Endothelial cell of umbilical vein (primary cell): ENCODE measurements at regions not wholly inside any gene's neighbourhood (a gene's known extent, or its start where the extent isn't known, plus 50 kb on each side); places are given as distances from the start of the nearest gene placed in this dataset.

Source experiments
- BruUV-seq: library from RNA; stranded (reverse); fragments of 400-500 nt; replicated peaks from 2 replicates; lab custom pipeline; 2021; lab: Mats Ljungman, UMichigan
- CTCF ChIA-PET: fragments of 300-600, 350-600 bp; sonication (Branson Sonifier 250); formaldehyde crosslinking; loops from one replicate; lab custom pipeline; 2021; ENCODE audit warnings: antibody characterized with exemption, inconsistent platforms; lab: Charles Lee
- POLR2A ChIA-PET: fragments of 300-600, 350-600 bp; sonication (Branson Sonifier 250); formaldehyde crosslinking; loops from one replicate; lab custom pipeline; 2021; ENCODE audit warnings: antibody characterized with exemption, inconsistent platforms; lab: Charles Lee
- DNase-seq: peaks from one replicate; pipeline ENCODE4 v3.0.0-alpha.2; 2011; ENCODE audit warnings: low read depth, low spot score
- FAIRE-seq: peaks from 2 replicates; lab custom pipeline; 2011; peaks lifted over from hg19 to GRCh38; lab: Jason Lieb, UNC
- H2AFZ ChIP-seq: 2 replicates; pipeline ENCODE4 v1.6.0; 2012; ENCODE audit warnings: low read depth, low read length, control low read depth, inconsistent platforms
- H3K27ac ChIP-seq: 2 replicates; pipeline ENCODE4 v1.5.1; 2011; ENCODE audit warnings: low read depth, mild to moderate bottlenecking, control low read depth, low read length, moderate library complexity; ENCODE audit not compliant: insufficient read depth
- H3K27me3 ChIP-seq, 2 experiments: 2 replicates each; pipeline versions ENCODE4 v1.6.0 to v1.6.1; 2011; ENCODE audit warnings: low read length in 2 of 2, mixed read lengths in 1 of 2; ENCODE audit not compliant: control insufficient read depth in 2 of 2, insufficient read depth in 2 of 2
- H3K36me3 ChIP-seq, 2 experiments: 2 replicates in 1 of 2; 3 replicates in 1 of 2; pipeline ENCODE4 v1.5.1; 2011; ENCODE audit warnings: low read length in 2 of 2, mild to moderate bottlenecking in 1 of 2, moderate library complexity in 1 of 2; ENCODE audit not compliant: control insufficient read depth in 2 of 2, insufficient read depth in 2 of 2; ENCODE audit errors: extremely low read depth in 1 of 2
- H3K4me1 ChIP-seq: 3 replicates; pipeline ENCODE4 v1.5.1; 2011; ENCODE audit warnings: mild to moderate bottlenecking, low read length; ENCODE audit not compliant: control insufficient read depth, insufficient read depth; ENCODE audit errors: extremely low read depth
- H3K4me2 ChIP-seq: 2 replicates; pipeline ENCODE4 v1.6.1; 2011; ENCODE audit warnings: low read length, control low read depth, mixed read lengths; ENCODE audit not compliant: insufficient read depth
- H3K4me3 ChIP-seq, 3 experiments: fragments of 200-600 bp in 1 of 3; sonication (generic), shearing (Covaris generic) in 1 of 3; replicated peaks in 1 of 3; 2 replicates each; pipeline ENCODE4 v1.5.1; 2011 to 2016; ENCODE audit warnings: control low read depth in 3 of 3, low read length in 3 of 3, mild to moderate bottlenecking in 2 of 3, inconsistent platforms in 1 of 3, low read depth in 1 of 3, moderate library complexity in 1 of 3; ENCODE audit not compliant: insufficient read depth in 1 of 3
- H3K79me2 ChIP-seq: 2 replicates; pipeline ENCODE4 v1.6.0; 2012; ENCODE audit warnings: low read length, inconsistent platforms; ENCODE audit not compliant: control insufficient read depth, insufficient read depth
- H3K9ac ChIP-seq: replicated peaks from 2 replicates; pipeline ENCODE3; 2011; ENCODE audit warnings: low read length, control low read depth; ENCODE audit not compliant: insufficient read depth; ENCODE audit errors: extremely low read depth
- H3K9me1 ChIP-seq: replicated peaks from 3 replicates; pipeline ENCODE4 v1.6.0; 2011; ENCODE audit warnings: mild to moderate bottlenecking, low read length; ENCODE audit not compliant: control insufficient read depth, insufficient read depth; ENCODE audit errors: extremely low read depth
- H3K9me3 ChIP-seq: replicated peaks from 2 replicates; pipeline ENCODE4 v1.5.1; 2012; ENCODE audit warnings: low read length, inconsistent platforms; ENCODE audit not compliant: control insufficient read depth, insufficient read depth
- H4K20me1 ChIP-seq: replicated peaks from 2 replicates; pipeline ENCODE3; 2011; ENCODE audit warnings: mild to moderate bottlenecking, low read length; ENCODE audit not compliant: control insufficient read depth, insufficient read depth; ENCODE audit errors: extremely low read depth
- CTCF ChIP-seq, 2 donors: IDR thresholded peaks; 1 replicate in 1 of 2; 2 replicates in 1 of 2; pipeline ENCODE4 v1.5.1; 2011; ENCODE audit warnings: low read length in 2 of 2, mild to moderate bottlenecking in 2 of 2, moderate library complexity in 2 of 2, control low read depth in 1 of 2, inconsistent platforms in 1 of 2, low read depth in 1 of 2; ENCODE audit not compliant: insufficient read depth in 1 of 2; ENCODE audit errors: extremely low read depth in 1 of 2
- EZH2 ChIP-seq: IDR thresholded peaks from 2 replicates; pipeline ENCODE4 v1.6.1; 2012; ENCODE audit warnings: borderline replicate concordance, low read depth, mild to moderate bottlenecking, moderate library complexity, low read length, inconsistent platforms; ENCODE audit not compliant: severe bottlenecking
- FOS ChIP-seq: IDR thresholded peaks from 2 replicates; pipeline ENCODE4 v1.6.1; 2011; ENCODE audit warnings: mild to moderate bottlenecking, low read length, moderate library complexity, borderline replicate concordance; ENCODE audit not compliant: insufficient read depth
- GATA2 ChIP-seq: IDR thresholded peaks from 2 replicates; pipeline ENCODE4 v1.7.0; 2011; ENCODE audit warnings: low read depth, mild to moderate bottlenecking, moderate library complexity, mixed read lengths, low read length; ENCODE audit not compliant: insufficient read length, insufficient read depth
- JUN ChIP-seq: IDR thresholded peaks from 2 replicates; pipeline ENCODE4 v1.6.1; 2011; ENCODE audit warnings: borderline replicate concordance, low read depth; ENCODE audit not compliant: insufficient read length, insufficient read depth
- MYC ChIP-seq: IDR thresholded peaks from one replicate; pipeline ENCODE4 v1.6.1; 2011; ENCODE audit warnings: mild to moderate bottlenecking, low read depth, low read length
- POLR2A ChIP-seq: IDR thresholded peaks from 2 replicates; pipeline ENCODE4 v1.6.1; 2012; ENCODE audit warnings: low read depth, mild to moderate bottlenecking, control low read depth, low read length
- POLR2AphosphoS5 ChIP-seq: IDR thresholded peaks from 2 replicates; pipeline ENCODE4 v1.6.1; 2012; ENCODE audit warnings: low read depth, mild to moderate bottlenecking, control low read depth, low read length, moderate library complexity; ENCODE audit not compliant: insufficient read depth
- dilution Hi-C: fragments of 300-500 bp; cut with MboI; formaldehyde crosslinking; loops from one replicate; pipeline ENCODE4 v1.15.0; 2019; ENCODE audit warnings: low sequenced_read_pairs; ENCODE audit not compliant: extremely low pct_ligation_motif_present
- intact Hi-C: fragments of 100-400 bp; cut with micrococcal nuclease; formaldehyde crosslinking; loops from one replicate; pipeline ENCODE4 v1.10.0; 2022
- TF ChIP-seq, protein P1 (sequence below): IDR thresholded peaks from 2 replicates; pipeline ENCODE4 v1.6.1; 2011; ENCODE audit not compliant: insufficient read depth, insufficient read length

- no TSS peak for BruUV-seq
- intact Hi-C loops = no loop called here
These were observed 513.5 kb upstream of the NR3C2 start for GRCh38 chr4:148955564-148956297.

DNA sequence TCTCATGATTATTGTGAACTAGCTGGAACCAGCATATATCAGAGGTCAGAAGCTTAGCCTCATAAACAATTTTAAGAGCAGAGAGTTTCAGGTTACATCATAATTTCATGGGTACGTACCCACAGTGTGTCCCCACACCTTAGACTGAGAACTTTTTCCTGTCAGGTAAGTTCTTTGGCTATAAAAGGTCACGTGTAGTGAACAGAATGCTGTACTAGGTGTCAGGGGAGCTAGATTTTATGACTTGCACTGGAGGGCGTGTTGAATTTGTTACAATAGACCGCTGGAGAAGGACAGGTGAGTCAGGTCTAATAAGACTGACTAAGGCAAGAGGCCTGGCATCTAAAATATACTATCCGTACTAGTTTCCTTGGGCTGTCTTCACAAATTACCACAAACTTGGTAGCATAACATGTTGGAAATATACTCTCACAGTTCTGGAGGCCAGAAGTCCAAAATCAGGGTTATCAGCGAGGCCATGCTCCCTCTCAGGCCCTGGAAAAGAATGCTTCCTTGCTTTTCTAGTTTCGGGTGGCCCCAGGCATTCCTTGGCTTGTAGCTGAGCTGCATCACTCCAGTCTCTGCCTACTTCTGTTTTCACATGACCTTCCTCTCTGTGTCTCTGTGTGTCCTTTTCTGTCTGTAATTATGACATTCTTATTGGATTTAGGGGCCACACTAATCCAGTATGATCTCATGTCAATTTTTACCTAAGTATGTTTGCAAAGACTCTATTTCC is 512.0 kb upstream of the NR3C2 start:
- H3K27ac ChIP-seq = no peak overlapping the region
- FAIRE-seq = no peak
- dilution Hi-C loops (no loop called here), intact Hi-C loops (no loop called here)
- H3K9ac ChIP-seq = no peak overlapping the region
- H3K27me3 ChIP-seq = no peaks in the 10 kb centered on the region
- ChIA-PET CTCF (no interaction called here), POLR2A (no interaction called here)
- H3K36me3 ChIP-seq = no peaks in the 10 kb centered on the region
- TF ChIP-seq EZH2 (no peak), FOS (no peak), MYC (no peak), CTCF (IDR thresholded peaks at IDR 0.05; ENCODE audit: extremely low read depth in 1 of 2, insufficient read depth in 1 of 2, low read depth in 1 of 2, low read length in 2 of 2) (no peak), POLR2A (no peak), POLR2AphosphoS5 (no peak), JUN (no peak), GATA2 (no peak)
- TF ChIP-seq, protein P1, sequence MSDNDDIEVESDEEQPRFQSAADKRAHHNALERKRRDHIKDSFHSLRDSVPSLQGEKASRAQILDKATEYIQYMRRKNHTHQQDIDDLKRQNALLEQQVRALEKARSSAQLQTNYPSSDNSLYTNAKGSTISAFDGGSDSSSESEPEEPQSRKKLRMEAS = no peak
- no peaks in the 10 kb centered on the region for H3K9me3 ChIP-seq
- no peak for DNase-seq
- no peaks in the 10 kb centered on the region for H3K79me2 ChIP-seq
- no peak overlapping the region for H3K4me3 ChIP-seq
- no TSS peak for BruUV-seq
- no peak overlapping the region for H2AFZ ChIP-seq
- no peaks in the 10 kb centered on the region for H4K20me1 ChIP-seq
- H3K4me1 ChIP-seq = no peaks in the 10 kb centered on the region
- no peak overlapping the region for H3K4me2 ChIP-seq
- H3K9me1 ChIP-seq = no peaks in the 10 kb centered on the region

More at GRCh38 chr4:148955564-148956297, 513.5 kb upstream of the NR3C2 start:
- Histone ChIP-seq H3K36me3 (no peaks in the 10 kb centered on the region), H3K9me1 (no peaks in the 10 kb centered on the region), H3K27ac (no peak overlapping the region), H3K27me3 (no peaks in the 10 kb centered on the region), H3K9ac (no peak overlapping the region), H3K4me2 (no peak overlapping the region), H3K4me3 (no peak overlapping the region), H3K4me1 (no peaks in the 10 kb centered on the region), H4K20me1 (no peaks in the 10 kb centered on the region), H2AFZ (no peak overlapping the region), H3K79me2 (no peaks in the 10 kb centered on the region), H3K9me3 (no peaks in the 10 kb centered on the region)
- DNase-seq = no peak
- dilution Hi-C loops = no loop called here
- ChIA-PET CTCF (no interaction called here), POLR2A (no interaction called here)
- TF ChIP-seq EZH2 (no peak), GATA2 (no peak), POLR2A (no peak), MYC (no peak)
- FAIRE-seq = no peak
